ENCODE measurements at regions not wholly inside any gene's neighbourhood (a gene's known extent, or its start where the extent isn't known, plus 50 kb on each side); places are given as distances from the start of the nearest gene placed in this dataset.

GRCh38 chr4:11730545-11730944, 301.9 kb upstream of the HS3ST1 start:
- no peak for DNase-seq

GRCh38 chr4:11729548-11729947, 300.9 kb upstream of the HS3ST1 start:
- DNase-seq: no peak

- DNase-seq: no peak
These were observed 299.3 kb upstream of the HS3ST1 start for GRCh38 chr4:11727903-11728564.

- no peak for DNase-seq
These were observed 296.0 kb upstream of the HS3ST1 start for GRCh38 chr4:11724731-11725130.

GRCh38 chr4:11722223-11722622, 293.5 kb upstream of the HS3ST1 start:
- DNase-seq: no peak

- peak; percentile 33 for DNase-seq
These were observed 291.6 kb upstream of the HS3ST1 start for GRCh38 chr4:11720292-11720691.

GRCh38 chr4:11719879-11720278, 291.2 kb upstream of the HS3ST1 start:
- DNase-seq: no peak

- no peak for DNase-seq
These were observed 287.2 kb upstream of the HS3ST1 start for GRCh38 chr4:11715753-11716521.

- DNase-seq: no peak
These were observed 281.9 kb upstream of the HS3ST1 start for GRCh38 chr4:11710453-11711093.

GRCh38 chr4:11704186-11704830, 275.6 kb upstream of the HS3ST1 start:
- DNase-seq: no peak

GRCh38 chr4:11702886-11703557, 274.3 kb upstream of the HS3ST1 start:
- no peak for DNase-seq

- DNase-seq: no peak
These were observed 273.5 kb upstream of the HS3ST1 start for GRCh38 chr4:11701966-11702725.

GRCh38 chr4:11700751-11701226, 272.1 kb upstream of the HS3ST1 start:
- no peak for DNase-seq

- peak; percentile 5 for DNase-seq
These were observed 270.3 kb upstream of the HS3ST1 start for GRCh38 chr4:11698846-11699590.

GRCh38 chr4:11698033-11698432, 269.3 kb upstream of the HS3ST1 start:
- no peak for DNase-seq

- DNase-seq: no peak
These were observed 265.0 kb upstream of the HS3ST1 start for GRCh38 chr4:11693693-11694092.

GRCh38 chr4:11691236-11691635, 262.5 kb upstream of the HS3ST1 start:
- DNase-seq: no peak

GRCh38 chr4:11687727-11688126, 259.0 kb upstream of the HS3ST1 start:
- DNase-seq: no peak

- DNase-seq: no peak
These were observed 256.8 kb upstream of the HS3ST1 start for GRCh38 chr4:11685481-11685880.

- no peak for DNase-seq
These were observed 246.5 kb upstream of the HS3ST1 start for GRCh38 chr4:11675051-11675800.

- DNase-seq: no peak
These were observed 241.6 kb upstream of the HS3ST1 start for GRCh38 chr4:11670304-11670703.

Measured in NCI-H146 (cell line).